ENCODE measurements at regions not wholly inside any gene's neighbourhood (a gene's known extent, or its start where the extent isn't known, plus 50 kb on each side); places are given as distances from the start of the nearest gene placed in this dataset.
"Not testable (repeated sequence)": the region's sequence is repeated elsewhere in the genome, so short reads cannot be mapped to it uniquely, and the experiment has no call there.

GRCh38 chr22:22346401-22347107, 102.0 kb downstream of the VPREB1 start:
- no peak for DNase-seq (ENCODE audit: low spot score)

GRCh38 chr22:22348127-22348814, 103.7 kb downstream of the VPREB1 start:
- DNase-seq (ENCODE audit: low spot score): no peak

- DNase-seq (ENCODE audit: low spot score): no peak
Measured at GRCh38 chr22:22348815-22349454, 104.3 kb downstream of the VPREB1 start.

DNA sequence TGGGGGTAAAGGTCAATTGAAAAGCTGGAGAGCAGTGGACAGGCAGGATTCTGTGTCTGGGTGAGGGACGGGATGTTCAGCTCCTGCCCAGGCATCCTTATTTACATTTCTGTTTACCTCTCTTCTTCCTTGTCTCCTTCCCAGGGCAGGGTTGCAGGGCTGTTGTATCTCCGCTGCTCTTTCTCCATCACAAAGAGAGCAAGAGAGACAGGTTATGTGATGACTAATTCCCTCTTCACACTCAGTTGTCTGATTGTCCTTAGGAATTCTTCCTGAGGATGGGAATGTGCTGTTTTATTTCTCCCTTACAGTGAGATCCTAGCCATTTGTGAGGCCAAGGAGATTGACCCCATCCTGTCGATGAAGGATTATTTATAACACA, 104.9 kb downstream of the VPREB1 start:
- no peak for DNase-seq (ENCODE audit: low spot score)

GRCh38 chr22:22351366-22351765, 106.8 kb downstream of the VPREB1 start:
- DNase-seq (ENCODE audit: low spot score): no peak

DNA sequence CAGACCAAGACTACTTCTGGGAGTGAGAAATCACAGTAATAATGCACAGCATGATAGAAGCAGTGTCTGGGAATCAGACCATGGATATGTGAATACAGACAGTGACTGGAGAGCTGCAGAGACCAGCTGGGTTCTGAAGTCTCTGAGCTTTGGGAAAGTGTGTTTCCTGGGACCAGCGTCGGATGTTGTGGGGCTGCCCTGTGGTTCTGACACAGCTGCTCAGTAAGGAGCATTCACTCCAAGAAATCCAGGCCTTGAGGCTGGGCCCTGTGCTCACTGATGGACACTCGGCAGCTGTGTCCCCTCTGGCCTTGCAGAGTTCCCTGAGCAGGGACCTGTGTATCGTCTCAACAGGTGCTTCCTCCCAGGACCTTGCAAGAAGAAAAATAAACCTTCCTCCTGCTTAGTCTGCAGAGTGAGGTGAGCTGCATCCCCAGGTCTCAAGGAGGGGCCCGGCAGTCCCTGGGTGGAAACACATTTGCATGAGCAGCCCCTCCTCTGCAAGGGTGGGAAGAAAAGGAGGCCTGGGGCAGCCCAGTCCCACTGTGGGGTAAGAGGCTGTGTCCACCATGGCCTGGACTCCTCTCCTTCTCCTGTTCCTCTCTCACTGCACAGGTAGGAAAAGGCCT, 107.9 kb downstream of the VPREB1 start:
- DNase-seq (ENCODE audit: low spot score): no peak

DNA sequence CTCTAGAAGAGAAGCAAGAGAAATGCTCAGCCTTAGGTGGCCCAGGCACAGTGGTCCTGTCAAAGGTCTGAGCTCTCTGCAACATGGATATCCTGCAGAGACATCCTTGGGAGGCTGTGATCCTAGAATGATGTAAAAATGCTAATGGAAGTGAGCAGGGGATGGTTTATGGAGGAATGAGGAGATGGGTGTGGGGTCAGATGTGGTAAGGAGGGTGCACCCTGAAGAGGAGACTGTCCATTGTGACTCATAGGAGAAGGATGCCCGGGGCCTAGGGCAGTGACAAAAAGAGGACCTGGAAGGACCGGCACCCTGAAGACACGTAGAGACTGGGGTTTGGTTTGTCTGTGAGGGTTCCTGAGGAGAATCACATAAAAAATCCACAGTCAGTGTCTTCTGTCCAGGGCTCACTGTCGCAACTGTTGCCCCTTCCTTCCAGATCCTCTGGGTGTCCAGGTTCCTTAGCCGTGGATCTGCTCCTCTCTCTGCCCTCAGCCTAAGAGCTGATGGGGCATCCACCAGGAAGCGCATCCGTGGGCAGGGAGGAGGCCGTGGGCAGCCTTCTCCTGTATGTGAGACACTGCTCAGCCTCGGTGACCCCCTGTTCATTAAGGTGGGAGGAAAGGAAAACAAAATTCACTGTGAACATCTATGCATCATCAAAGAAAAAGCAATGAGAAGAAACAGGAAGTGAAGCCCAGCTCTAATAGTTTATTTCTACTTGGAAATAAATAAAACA, 110.7 kb downstream of the VPREB1 start:
- DNase-seq (ENCODE audit: low spot score): no peak

- DNase-seq (ENCODE audit: low spot score): peak; percentile 65
Measured at GRCh38 chr22:22357024-22357883, 112.7 kb downstream of the VPREB1 start.

GRCh38 chr22:22358152-22358551, 113.6 kb downstream of the VPREB1 start:
- DNase-seq (ENCODE audit: low spot score): no peak

DNA sequence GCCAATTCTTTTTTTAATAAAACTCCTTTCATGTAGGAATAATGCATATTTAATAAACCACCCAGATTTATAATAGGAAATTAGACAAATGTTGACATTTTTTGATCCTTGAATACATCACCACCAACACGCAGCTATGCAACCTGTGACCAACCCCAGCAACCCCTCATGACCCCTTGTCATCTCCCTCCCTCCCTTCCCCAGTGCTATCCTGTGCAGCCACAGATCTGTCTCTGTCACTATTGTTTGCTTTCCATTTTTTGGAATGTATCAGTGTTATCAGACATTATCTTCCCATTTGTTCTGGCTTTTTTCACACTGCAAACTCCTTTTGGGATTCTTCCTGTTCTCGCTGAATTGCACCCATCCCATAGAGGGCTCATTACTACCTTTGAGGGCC, 114.1 kb downstream of the VPREB1 start:
- no peak for DNase-seq (ENCODE audit: low spot score)

- DNase-seq (ENCODE audit: low spot score): no peak
Measured at GRCh38 chr22:22359465-22359864, 114.9 kb downstream of the VPREB1 start.

GRCh38 chr22:22360014-22360413, 115.4 kb downstream of the VPREB1 start:
- DNase-seq (ENCODE audit: low spot score): no peak

DNA sequence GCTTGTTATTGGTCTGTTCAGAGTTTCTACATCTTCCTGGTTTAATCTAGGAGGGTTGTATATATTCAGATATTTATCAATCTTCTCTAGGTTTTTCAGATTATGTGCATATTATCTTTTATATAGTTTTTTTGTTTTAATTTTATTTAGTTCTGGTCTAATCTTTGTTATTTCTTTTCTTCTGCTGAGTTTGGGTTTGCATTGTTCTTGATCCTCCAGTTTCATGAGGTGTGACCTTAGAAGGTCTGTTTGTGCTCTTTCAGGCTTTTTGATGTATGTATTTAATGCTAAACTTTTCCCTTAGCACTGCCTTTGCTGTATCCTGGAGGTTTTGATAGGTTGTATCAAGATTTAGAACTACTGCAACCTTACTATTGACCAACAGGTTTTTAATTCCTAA, 117.7 kb downstream of the VPREB1 start:
- DNase-seq (ENCODE audit: low spot score): no peak

DNA sequence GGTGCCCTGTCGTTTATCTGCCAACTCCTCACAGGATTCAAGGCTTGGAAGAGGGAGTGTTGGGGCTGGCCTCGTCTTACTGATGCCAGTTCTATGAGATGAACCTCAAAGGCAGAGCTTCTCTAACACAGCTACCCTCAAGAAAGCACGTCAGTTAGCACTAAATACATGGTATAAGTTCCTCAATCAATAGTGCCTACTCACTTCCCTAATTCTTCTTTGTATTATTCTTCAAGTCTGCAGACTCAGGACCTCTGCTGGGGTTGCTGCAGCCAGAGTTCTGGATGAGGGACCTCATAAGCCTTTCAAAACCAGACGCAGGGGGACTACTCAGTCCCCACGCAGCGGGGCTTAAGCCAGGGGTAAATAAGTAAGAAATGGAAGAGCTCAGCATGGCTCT, 118.3 kb downstream of the VPREB1 start:
- DNase-seq (ENCODE audit: low spot score): no peak

GRCh38 chr22:22364207-22364606, 119.6 kb downstream of the VPREB1 start:
- DNase-seq (ENCODE audit: low spot score): no peak

DNA sequence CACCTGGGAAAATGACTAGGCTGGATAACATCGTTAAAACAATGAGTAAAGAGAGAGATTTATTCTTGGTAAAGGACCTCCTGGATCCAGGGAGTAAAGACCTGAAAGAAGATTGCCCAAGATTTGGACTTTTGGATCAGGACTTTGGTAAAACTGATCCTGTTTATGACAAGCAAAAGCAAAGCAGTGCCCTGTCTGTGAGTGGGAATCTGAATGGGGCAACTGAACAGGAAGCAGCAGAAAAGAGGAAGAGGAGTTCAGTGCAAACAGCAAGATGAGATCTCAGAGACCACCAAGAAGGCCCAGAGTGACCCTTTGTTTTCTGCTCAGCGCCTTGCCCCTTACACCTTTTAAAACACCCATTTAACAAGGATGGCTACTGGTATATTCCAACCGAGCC, 122.0 kb downstream of the VPREB1 start:
- DNase-seq (ENCODE audit: low spot score): no peak

DNA sequence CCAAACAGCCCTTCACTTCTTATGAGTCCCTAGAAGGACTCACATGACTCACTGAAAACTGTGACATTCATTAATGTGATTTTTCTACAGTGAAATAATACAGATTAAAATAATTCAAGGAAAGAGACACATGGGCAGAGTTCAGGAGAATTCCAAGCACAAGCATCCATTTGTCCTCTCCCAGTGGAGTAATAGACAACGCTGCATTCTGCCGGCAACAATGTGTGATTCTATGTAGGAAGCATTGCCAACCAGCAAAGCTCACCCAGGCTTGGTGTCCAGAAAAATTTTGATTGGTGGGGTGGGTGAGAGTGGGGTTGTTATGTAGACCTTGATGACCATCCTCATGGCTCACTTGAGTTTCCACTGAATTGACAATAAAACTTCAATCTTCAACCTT, 123.9 kb downstream of the VPREB1 start:
- no peak for DNase-seq (ENCODE audit: low spot score)

DNA sequence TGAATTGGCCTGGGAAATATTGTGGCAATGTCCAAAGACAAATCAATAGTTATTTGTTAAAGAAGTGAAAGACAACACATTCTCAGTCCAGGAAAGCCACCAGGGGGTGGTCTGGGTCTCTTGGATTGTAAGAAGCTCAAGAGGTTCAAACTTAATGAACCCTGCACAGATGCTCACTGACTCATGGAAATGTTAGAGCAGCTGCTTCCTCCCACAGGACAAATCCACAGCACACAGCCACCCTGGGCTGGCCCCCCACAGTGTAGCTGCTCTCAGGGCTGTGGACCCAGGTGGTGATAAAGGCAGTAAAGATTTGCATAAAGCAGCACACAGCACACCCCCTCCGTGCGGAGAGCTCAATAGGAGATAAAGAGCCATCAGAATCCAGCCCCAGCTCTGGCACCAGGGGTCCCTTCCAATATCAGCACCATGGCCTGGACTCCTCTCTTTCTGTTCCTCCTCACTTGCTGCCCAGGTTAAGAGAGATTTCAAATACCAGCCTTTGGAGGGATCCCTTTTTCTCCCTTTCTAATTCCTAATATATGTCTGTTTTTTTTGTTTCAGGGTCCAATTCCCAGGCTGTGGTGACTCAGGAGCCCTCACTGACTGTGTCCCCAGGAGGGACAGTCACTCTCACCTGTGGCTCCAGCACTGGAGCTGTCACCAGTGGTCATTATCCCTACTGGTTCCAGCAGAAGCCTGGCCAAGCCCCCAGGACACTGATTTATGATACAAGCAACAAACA, 124.8 kb downstream of the VPREB1 start:
- DNase-seq (ENCODE audit: low spot score): not testable (repeated sequence)

GRCh38 chr22:22369964-22370270, 125.3 kb downstream of the VPREB1 start:
- DNase-seq (ENCODE audit: low spot score): no peak

DNA sequence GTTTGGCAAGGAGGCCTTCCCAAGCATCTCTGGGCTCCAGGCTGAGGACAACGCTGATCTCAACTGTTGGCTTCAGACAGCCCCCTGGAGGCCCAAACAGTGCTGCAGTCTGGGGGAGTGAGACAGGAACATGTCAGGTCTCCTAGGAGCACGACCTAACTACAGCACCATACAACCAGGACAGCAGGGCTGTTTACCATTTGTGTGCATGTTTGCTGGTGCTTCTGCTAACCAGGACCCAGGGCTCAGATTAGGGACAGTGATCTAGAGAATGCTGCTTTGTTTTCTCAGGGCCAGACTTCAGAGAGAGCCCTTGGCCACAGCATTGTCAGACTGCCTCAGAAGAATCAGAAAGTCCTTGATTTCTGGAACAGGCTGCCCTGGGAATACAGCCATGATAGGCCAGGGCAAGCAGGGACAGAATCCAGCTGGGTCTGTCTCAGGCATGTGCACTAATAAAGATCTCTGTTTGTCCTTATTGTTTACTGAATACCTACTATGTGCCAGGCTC, 126.5 kb downstream of the VPREB1 start:
- no peak for DNase-seq (ENCODE audit: low spot score)

DNA sequence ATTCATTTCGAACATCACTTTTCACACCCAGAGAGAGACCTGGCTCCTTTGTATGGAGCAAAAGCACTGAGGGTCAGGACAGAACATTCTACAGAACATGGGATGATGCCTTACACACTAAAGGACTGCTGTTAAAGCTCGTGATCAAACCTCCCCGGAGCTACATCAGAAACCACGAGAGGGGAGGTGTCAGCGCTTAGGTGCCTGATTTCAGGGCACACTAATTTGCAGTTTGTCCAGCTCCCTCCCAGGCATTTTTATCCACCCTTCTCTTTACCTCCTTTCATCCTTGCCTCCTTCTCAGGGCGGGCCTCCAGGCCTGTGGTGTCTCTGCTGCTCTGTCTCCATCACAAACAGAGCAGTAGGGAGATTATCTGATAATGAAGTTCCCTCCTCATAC, 127.5 kb downstream of the VPREB1 start:
- DNase-seq (ENCODE audit: low spot score): no peak

Measured in HuH-7.5 (cell line).